ENCODE measurements at regions not wholly inside any gene's neighbourhood (a gene's known extent, or its start where the extent isn't known, plus 50 kb on each side); places are given as distances from the start of the nearest gene placed in this dataset.
"Not testable (repeated sequence)": the region's sequence is repeated elsewhere in the genome, so short reads cannot be mapped to it uniquely, and the experiment has no call there.

DNA sequence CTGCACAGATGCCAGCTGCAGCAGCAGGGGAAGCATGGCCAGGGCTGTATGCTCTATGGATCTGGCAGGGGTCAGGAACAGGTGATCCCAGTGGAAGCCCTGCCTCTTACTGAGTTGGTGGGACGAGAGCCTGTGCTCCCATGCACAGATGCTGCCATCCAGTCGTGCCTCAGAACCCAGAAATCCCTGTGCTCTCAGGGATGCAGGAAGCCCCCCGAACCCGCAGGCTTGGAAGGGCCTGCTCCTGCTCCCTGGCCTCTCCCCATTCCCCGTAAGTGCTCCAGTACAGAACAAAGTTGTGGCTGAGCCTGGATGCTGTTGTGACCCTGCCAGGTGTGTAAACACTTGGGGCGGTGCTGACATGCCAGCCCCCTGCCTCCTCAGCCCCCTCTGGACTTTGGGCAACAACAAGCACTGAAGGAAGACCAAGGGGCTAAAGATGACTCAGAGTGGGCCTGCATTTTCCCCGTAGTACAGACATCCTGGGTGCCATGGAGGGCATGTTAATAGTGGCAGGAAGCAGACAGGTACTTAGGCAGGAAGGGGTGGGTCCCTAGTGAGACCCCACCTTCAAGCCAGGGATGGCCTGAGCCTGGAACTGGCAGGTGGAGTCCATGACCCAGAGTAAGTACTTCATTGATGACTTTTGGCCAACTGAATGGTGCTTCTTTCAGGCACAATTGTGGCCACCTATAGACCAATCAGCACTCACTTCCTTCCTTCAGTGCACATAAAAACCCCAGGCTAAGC is 1640.7 kb downstream of the C4orf33 start:
- no peak for DNase-seq (ENCODE audit: low read depth)
- in situ Hi-C loops (cut with HindIII; ENCODE audit: low pct_unique_long_range_greater_than_20kb, low sequenced_read_pairs) = no loop called here

DNA sequence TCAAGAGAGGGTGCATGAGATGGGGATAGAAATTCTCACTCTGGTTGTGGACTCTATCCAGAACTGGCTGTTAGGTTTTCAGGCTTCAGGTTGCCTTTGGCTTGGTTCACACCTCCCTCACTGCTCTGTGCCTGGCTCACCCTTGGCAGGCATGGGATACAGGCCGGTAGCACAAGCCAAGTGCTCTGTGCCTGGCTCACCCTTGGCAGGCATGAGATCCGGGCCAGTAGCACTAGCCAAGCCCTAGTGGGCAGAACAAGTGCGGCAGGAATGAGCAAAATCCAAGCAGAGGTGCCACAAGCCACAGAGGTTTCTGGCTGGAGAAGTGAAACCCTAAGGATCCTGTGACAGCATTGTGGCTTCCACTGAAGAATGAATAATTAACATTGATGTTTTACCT is 1642.3 kb downstream of the C4orf33 start:
- no peak for DNase-seq (ENCODE audit: low read depth)
- in situ Hi-C loops (cut with HindIII; ENCODE audit: low pct_unique_long_range_greater_than_20kb, low sequenced_read_pairs) = no loop called here

DNA sequence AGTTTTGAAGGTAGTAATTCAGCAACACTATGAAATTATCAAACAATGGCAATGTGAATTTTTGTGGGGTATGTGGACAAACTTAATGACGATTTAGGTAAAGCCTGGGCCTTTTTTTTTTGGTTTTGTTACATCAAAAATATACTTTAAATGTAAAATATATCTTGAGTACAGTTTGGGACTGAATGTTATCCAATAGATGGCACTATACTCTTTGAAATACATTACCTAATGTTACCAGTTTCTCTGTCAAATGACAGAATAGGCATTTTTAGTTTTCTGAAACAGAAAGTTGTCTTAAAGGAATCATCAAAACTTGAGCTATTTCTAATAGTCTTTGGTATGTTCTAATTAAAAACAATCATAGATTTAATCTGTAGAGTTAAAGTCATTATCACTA is 1651.9 kb downstream of the C4orf33 start:
- no peak for DNase-seq (ENCODE audit: low read depth)
- in situ Hi-C loops (cut with HindIII; ENCODE audit: low pct_unique_long_range_greater_than_20kb, low sequenced_read_pairs) = no loop called here

DNA sequence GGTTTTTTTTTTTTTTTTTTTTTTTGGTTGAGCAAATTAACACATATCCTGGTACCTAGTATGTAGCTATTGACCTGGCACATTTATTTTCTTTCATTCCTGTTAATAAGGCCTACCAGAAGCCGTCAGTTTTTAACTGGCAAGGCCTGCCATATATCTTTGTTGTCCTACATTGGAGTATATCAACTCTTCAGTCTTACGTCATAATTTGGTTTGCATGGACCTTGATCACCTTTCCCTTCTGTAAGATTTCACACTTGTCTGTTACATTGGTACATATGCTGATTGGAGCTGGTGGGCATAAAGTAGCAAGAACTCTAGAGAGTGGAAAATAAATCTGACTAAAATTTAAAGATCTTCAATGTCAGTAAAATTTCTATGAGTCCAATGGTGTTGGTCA is 1658.0 kb downstream of the C4orf33 start:
- DNase-seq (ENCODE audit: low read depth) = no peak
- in situ Hi-C loops (cut with HindIII; ENCODE audit: low pct_unique_long_range_greater_than_20kb, low sequenced_read_pairs) = no loop called here

DNA sequence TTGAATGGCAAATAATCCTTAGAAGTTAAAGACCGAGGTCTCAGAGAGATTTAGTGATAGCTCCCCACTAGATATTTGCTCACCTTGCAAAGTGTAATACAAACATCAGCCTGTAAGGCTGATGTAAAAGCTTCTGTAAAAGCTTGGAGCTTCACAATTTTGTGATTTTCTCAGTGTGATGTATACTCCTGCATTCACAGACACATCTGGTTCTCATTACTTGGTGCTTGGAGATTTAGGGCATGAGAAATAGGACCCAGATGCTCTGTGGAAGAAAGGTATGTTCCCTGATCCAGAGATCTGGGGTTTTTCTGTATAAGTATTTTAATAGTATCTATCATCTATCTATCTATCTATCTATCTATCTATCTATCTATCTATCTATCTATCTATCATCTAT is 1664.3 kb downstream of the C4orf33 start:
- in situ Hi-C loops (cut with HindIII; ENCODE audit: low pct_unique_long_range_greater_than_20kb, low sequenced_read_pairs) = no loop called here
- DNase-seq (ENCODE audit: low read depth) = no peak

DNA sequence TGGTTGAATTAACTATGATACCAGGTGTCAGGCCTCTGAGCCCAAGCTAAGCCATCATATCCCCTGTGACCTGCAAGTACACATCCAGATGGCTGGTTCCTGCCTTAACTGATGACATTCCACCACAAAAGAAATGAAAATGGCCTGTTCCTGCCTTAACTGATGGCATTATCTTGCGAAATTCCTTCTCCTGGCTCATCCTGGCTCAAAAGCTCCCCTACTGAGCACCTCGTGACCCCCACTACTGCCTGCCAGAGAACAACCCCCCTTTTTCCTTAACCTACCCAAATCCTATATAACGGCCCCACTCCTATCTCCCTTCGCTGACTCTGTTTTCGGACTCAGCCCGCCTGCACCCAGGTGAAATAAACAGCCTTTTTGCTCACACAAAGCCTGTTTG is 1671.4 kb downstream of the C4orf33 start:
- in situ Hi-C loops (cut with HindIII; ENCODE audit: low pct_unique_long_range_greater_than_20kb, low sequenced_read_pairs); DNase-seq (ENCODE audit: low read depth): not testable (repeated sequence)

DNA sequence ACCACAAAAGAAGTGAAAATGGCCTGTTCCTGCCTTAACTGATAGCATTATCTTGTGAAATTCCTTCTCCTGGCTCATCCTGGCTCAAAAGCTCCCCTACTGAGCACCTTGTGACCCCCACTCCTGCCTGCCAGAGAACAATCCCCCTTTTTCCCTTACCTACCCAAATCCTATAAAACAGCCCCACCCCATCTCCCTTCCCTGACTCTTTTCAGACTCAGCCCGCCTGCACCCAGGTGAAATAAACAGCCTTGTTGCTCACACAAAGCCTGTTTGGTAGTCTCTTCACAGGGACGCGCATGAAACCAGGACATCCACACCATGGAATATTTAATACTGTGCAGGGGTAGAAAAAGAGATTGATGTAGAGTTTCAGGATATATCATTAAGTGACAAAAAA is 1677.0 kb downstream of the C4orf33 start:
- in situ Hi-C loops (cut with HindIII; ENCODE audit: low pct_unique_long_range_greater_than_20kb, low sequenced_read_pairs); DNase-seq (ENCODE audit: low read depth): not testable (repeated sequence)

DNA sequence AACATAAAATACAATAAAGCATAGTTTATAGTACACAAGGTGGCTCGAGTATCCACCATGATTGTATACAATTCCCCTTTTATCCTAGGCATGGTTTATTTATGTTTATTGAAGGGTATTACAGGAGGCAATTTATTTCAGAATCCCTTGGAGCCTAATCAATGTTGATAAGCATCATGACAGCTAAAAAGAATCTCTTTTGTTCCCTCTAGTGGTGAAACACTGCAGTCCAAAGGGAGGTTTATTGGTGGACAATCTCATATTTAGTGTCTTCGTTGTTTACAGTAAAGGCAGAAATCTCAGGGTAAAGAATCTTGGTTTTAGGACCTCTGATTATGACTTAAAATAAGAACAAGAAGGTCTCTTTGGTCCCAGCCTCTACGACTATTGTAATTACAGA is 1712.5 kb downstream of the C4orf33 start:
- in situ Hi-C loops (cut with HindIII; ENCODE audit: low pct_unique_long_range_greater_than_20kb, low sequenced_read_pairs) = no loop called here

DNA sequence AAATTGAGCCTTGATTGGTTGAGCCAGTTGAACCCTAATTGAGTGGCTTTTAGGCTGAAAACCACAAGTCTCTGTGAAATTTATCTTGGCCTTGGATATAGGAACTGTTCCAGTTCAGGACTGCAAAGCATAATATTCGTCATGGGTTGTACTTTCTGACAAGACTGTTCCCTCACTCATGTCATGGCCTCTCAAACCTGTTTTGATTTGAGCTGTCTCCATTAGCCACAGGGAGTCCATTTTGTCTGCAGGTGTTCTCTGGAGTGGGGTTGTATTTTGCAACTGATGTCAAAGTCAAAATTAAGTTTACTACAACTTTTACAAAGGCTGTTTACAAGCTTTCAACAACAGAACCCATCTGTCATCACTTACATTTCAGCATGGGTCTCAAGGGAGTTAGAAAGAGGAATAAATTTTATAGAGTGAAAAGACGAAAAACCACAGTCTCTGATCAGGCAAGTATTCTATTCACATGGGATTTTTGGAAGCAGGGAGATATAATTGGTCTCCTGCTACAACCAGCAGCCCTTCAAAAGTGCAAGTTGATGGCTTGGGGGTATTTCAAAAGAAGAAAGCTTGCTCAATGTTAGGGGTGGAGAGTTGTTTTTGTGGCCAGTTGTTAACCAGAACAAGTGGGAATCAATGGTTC is 1716.3 kb downstream of the C4orf33 start:
- DNase-seq (ENCODE audit: low read depth) = no peak
- in situ Hi-C loops (cut with HindIII; ENCODE audit: low pct_unique_long_range_greater_than_20kb, low sequenced_read_pairs) = no loop called here

More for the DNA sequence above, 1712.5 kb downstream of the C4orf33 start:
- DNase-seq (ENCODE audit: low read depth) = peak; percentile 2

DNA sequence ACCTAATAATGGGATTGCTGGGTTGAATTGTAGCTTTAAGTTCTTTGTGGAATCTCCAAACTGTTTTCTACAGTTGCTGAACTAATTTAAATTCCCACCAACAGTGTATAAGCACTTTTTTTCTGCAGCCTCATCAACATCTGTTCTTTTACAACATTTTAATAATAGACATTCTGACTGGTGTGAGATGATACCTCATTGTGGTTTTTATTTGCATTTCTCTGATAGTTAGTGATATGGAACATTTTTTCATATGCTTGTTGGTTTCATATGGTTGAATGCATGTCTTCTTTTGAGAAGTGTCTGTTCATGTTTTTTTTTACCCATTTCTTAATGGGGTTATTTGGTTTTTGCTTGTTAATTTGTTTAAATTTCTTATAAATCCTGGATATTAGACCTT is 1718.9 kb downstream of the C4orf33 start:
- DNase-seq (ENCODE audit: low read depth) = no peak
- in situ Hi-C loops (cut with HindIII; ENCODE audit: low pct_unique_long_range_greater_than_20kb, low sequenced_read_pairs) = no loop called here

DNA sequence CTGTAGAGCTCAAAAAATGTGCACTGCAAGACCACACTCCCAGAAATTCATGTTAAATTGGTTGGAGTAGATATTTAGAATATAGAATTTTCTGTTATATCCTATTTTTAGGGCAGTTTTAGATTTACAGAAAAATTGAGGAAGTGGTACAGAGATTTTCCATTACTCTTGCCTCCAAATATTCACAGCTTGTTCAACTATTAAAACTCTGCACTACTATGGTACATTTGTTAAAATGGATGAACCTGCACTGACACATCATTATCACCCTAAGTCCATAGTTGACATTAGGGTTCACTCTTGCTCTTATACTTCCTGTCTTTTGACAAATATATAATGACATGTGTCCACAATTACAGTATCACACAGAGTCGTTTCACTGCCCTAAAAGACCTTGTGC is 1724.5 kb downstream of the C4orf33 start:
- no peak for DNase-seq (ENCODE audit: low read depth)
- in situ Hi-C loops (cut with HindIII; ENCODE audit: low pct_unique_long_range_greater_than_20kb, low sequenced_read_pairs) = no loop called here

DNA sequence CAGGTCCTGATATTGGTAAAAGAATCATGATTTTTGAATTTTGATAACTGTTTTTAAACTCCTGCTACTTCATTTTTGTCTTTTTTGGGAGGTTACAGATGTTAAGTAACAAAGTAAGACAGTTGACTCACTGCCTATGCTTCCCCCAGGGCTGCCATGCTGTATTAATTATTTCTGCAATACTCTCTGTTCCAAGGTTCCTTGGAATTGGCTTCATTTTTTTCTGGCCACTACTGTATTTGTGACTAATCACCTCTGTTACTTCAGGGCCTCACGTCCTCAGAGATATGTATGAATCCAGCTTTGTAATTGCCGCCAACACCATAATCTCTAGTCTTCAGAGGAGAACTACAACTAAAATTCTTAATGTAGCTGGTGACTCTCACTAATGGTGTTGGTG is 1729.3 kb downstream of the C4orf33 start:
- DNase-seq (ENCODE audit: low read depth) = no peak
- in situ Hi-C loops (cut with HindIII; ENCODE audit: low pct_unique_long_range_greater_than_20kb, low sequenced_read_pairs) = no loop called here

DNA sequence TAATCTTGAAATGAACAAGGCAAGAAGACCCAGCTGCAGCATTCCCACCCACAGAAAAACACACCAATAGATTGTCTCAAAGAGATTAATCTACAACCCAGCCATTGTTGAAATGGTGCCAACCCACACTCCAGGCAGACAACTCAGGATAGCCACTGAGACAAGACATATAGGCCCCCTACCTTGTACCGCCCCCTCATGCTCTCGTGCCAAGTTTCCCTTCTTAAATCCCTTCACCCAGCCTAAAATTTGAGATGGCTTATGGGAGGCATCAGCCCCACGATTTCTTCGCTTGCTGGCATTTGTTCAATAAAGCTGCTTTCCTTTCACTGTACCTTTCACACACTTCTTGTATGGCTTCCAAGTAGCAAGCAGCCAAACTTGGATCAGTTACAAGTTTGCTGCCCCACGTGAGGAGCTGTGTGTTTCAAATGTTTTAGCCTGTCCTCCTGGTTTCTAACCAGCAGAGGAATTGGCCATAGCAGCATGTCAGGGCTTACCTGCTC is 1754.1 kb downstream of the C4orf33 start:
- DNase-seq (ENCODE audit: low read depth) = no peak
- in situ Hi-C loops (cut with HindIII; ENCODE audit: low pct_unique_long_range_greater_than_20kb, low sequenced_read_pairs) = no loop called here

DNA sequence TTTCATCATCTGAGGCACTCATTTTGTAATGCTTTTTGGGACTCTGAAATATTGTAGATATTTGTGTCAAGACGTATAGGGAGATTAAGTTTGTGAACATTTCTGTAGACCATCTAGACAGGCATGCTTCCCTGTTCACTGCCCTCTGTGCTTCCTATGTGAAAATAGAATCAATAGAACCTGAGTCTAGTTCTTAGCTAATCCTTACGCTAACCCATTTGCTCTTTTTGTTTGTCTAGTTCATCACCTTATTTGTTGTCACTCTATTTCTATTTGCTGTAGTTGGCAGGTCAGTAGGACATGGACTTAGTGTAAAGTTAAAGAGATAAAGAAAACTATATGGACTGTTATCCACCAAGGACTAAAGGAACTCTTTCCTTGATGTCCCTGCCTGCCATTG is 1755.2 kb downstream of the C4orf33 start:
- no peak for DNase-seq (ENCODE audit: low read depth)
- in situ Hi-C loops (cut with HindIII; ENCODE audit: low pct_unique_long_range_greater_than_20kb, low sequenced_read_pairs) = no loop called here

DNA sequence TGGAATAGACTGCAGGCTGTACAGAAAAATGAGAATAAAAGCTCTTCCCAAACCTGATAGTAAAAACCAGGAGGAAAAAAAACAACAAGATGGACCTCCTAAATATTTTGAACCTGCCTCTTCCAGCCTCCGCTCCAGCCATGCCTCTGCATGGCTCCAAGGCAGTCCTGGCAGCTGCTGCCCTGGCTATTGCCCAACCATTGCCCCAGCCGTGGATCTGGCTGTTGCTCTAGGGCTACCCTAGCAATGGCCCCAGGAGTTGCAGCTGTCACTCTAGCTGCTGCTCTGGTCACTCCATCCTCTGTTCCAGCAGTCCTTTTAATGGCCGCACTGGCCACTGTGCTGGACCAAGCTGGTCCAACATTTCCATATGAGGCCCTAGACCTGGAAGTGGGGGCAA is 1756.0 kb downstream of the C4orf33 start:
- DNase-seq (ENCODE audit: low read depth) = no peak
- in situ Hi-C loops (cut with HindIII; ENCODE audit: low pct_unique_long_range_greater_than_20kb, low sequenced_read_pairs) = no loop called here

DNA sequence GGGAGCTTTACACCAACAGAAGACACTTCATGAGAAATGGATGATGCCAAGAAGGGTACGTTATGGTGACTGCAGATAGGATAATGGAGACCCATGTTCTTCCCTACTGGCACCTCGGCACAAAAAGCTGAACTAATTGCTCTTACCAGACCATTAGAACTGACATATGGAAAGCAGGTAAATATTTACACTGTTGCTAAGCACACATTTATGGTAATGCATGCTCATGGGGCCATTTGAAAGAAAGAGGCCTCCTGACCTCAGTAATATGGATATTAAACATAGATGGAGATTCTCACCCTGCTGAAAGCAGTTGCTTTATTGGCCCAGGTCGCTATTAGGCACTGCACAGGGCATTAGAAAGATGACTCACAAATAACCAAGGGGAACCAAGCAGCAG is 1759.6 kb downstream of the C4orf33 start:
- in situ Hi-C loops (cut with HindIII; ENCODE audit: low pct_unique_long_range_greater_than_20kb, low sequenced_read_pairs) = no loop called here
- no peak for DNase-seq (ENCODE audit: low read depth)

DNA sequence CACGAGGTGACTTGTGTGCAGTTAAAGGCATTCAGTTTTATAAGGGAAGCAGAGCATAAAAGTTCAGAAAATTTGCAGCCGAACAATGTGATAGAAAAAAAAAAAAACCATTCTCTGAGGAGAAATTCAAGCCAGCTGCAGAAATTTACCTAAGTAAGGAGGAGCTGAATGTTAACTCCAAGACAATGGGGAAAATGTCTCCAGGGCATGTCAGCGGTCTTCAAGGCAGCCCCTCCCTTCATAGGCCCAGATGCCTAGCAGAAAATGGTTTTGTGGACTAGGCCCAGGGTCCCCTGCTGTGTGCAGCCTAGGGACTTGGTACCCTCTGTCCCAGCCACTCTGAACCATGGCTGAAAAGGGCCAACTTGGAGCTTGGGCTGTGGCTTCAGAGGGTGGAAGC is 1764.0 kb downstream of the C4orf33 start:
- DNase-seq (ENCODE audit: low read depth) = no peak
- in situ Hi-C loops (cut with HindIII; ENCODE audit: low pct_unique_long_range_greater_than_20kb, low sequenced_read_pairs) = no loop called here

DNA sequence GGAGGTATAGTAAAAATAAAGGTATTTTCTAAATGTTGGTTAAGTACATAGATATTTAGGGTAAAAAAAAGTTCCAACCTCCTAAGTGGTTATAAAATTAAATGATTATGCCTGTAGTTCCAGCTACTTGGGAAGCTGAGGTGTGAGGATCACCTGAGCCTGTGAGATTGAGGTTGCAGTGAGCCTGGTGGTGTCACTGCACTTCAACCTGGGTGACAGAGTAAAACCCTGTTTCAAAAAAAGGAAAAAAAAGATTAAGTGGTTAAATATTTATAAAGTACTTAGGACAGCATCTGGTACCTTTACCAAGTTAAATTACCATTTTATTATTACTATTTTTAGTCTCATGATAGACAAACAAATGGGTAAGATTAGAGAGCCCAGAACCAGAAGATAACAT is 1801.0 kb downstream of the C4orf33 start:
- no peak for DNase-seq (ENCODE audit: low read depth)
- in situ Hi-C loops (cut with HindIII; ENCODE audit: low pct_unique_long_range_greater_than_20kb, low sequenced_read_pairs) = no loop called here

DNA sequence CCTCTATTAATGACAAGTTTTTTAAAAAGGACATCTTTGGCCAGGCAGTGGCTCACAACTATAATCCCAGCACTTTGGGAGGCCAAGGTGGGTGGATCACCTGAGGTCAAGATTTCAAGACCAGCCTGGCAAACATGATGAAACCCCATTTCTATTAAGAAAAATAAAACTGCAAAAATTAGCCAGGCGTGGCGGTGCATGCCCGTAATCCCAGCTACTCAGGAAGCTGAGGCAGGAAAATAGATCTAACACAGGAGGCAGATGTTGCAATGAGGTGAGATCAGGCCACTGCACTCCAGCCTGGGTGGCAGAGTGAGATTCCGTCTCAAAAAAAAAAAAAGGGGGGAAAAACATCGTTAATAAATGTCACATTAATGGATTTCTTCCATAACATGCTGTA is 1805.4 kb downstream of the C4orf33 start:
- in situ Hi-C loops (cut with HindIII; ENCODE audit: low pct_unique_long_range_greater_than_20kb, low sequenced_read_pairs) = no loop called here
- DNase-seq (ENCODE audit: low read depth) = no peak

DNA sequence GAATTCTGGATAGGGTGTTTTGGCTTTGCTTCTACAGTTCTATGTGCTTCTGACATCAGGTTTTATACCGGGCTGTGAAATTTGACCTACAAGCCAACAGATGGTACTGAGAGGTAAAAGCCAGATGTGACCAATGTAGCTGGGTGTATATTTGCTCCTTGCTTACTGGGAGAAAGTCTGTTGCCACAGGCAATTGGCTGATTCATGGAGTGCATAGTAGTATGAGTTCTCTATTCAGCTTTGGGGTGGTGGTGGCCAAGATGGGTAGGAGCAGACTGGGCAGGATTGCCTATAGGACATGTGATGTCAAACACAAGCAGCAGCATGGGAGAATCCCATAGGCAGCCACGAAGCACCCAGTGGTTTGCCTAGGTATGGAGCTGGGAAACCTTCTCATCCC is 1827.0 kb downstream of the C4orf33 start:
- no peak for DNase-seq (ENCODE audit: low read depth)
- in situ Hi-C loops (cut with HindIII; ENCODE audit: low pct_unique_long_range_greater_than_20kb, low sequenced_read_pairs) = no loop called here
